ENCODE measurements at regions not wholly inside any gene's neighbourhood (a gene's known extent, or its start where the extent isn't known, plus 50 kb on each side); places are given as distances from the start of the nearest gene placed in this dataset.

DNA sequence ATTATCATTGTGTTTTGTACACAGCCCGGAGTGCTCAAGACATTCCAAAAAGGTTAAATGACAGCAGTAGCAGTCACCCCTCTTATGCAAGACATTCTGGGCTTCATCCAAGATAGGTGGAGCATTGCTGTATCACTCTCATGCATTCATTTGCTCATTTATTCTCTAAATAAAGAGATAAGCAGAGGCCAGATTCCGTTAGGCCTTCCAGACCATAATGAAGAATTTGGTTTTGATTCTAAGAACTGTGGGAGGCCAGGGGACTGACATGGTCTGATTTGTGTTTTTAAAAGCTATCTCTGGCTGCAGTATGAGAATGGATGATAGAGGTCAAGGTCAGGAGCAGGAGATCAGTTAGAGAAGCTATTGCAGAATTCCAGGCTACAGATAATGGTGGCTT lies 145.8 kb downstream of the KCNRG start:
- ATAC-seq = no peak
- no peak overlapping the region for H3K4me3 ChIP-seq
- peaks cover 4% of the 10 kb centered on the region for H3K4me1 ChIP-seq
- TF ChIP-seq POLR2A (IDR thresholded peaks at IDR 0.05) = no peak
- no peak for TF ChIP-seq CTCF (IDR thresholded peaks at IDR 0.05)
- H3K27me3 ChIP-seq = no peaks in the 10 kb centered on the region
- intact Hi-C loops (cut with DNase I) = no loop called here
- WGBS, 2 donors = 45 to 47% methylated on average over 2 of the region's 2 CpGs
- no peaks in the 10 kb centered on the region for H3K36me3 ChIP-seq (replicated peaks in 1 of 2; ENCODE audit: insufficient read depth in 1 of 2, low read depth in 2 of 2)
- H3K27ac ChIP-seq = no peak overlapping the region
- peak in 1 of 4 donors; percentile 2 for DNase-seq
- no peaks in the 10 kb centered on the region for H3K9me3 ChIP-seq

DNA sequence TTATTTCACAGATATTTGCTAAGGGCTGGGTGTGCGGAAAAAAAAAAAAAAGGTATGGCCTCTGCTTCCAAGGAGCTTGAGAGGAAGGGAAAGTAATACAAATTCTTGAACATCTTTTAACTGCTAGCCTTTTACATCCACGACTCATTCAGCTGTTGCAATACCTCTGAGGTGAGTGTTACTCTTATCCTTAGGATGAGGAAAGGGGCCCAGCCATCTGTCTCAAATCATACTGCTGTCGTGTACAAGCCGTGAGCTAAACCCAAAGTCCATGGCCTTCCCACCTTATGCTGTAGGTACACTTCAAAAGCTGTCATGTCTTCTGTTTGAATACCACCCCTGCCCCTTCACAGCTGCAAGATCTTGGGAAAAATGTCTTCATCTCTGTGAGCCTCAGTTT lies 146.8 kb downstream of the KCNRG start:
- no peak for DNase-seq
- Histone ChIP-seq H3K4me3 (no peak overlapping the region), H3K9me3 (no peaks in the 10 kb centered on the region), H3K4me1 (peaks cover 4% of the 10 kb centered on the region), H3K27ac (no peak overlapping the region), H3K36me3 (replicated peaks in 1 of 2; ENCODE audit: insufficient read depth in 1 of 2, low read depth in 2 of 2) (no peaks in the 10 kb centered on the region), H3K27me3 (no peaks in the 10 kb centered on the region)
- ATAC-seq = no peak
- intact Hi-C loops (cut with DNase I) = no loop called here
- WGBS, 2 donors = 74 to 84% methylated on average over 4 of the region's 4 CpGs
- TF ChIP-seq CTCF (IDR thresholded peaks at IDR 0.05) (no peak), POLR2A (IDR thresholded peaks at IDR 0.05) (no peak)

DNA sequence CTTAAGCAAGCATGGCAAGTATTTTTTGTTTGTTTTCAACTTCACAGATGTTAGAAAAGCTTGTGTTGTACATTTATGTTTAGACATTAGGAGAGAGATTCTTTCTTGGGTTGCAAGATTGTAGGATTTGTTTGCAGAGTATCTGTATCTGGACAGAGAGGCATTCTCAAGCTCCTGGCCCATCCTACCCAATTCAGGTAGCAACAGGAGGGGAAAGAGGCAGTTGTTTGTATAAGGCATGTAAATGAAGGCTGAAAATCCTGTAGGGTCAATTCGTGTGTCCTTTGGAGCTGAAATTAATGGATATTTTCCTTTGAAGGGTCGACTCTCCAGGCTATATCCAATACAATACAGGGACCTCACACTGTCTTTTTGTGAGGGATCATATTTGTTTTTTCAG lies 147.3 kb downstream of the KCNRG start:
- ATAC-seq = no peak
- TF ChIP-seq CTCF (IDR thresholded peaks at IDR 0.05) (no peak), POLR2A (IDR thresholded peaks at IDR 0.05) (no peak)
- intact Hi-C loops (cut with DNase I) = no loop called here
- WGBS, 2 donors = 79 to 80% methylated on average over 2 of the region's 2 CpGs
- no peak for DNase-seq
- H3K27ac ChIP-seq = no peak overlapping the region
- no peaks in the 10 kb centered on the region for H3K9me3 ChIP-seq
- no peaks in the 10 kb centered on the region for H3K36me3 ChIP-seq (replicated peaks in 1 of 2; ENCODE audit: insufficient read depth in 1 of 2, low read depth in 2 of 2)
- H3K4me1 ChIP-seq = peaks cover 4% of the 10 kb centered on the region
- H3K27me3 ChIP-seq = no peaks in the 10 kb centered on the region
- no peak overlapping the region for H3K4me3 ChIP-seq

GRCh38 chr13:50167224-50167947 lies 152.1 kb downstream of the KCNRG start:
- no peaks in the 10 kb centered on the region for H3K36me3 ChIP-seq (replicated peaks in 1 of 2; ENCODE audit: insufficient read depth in 1 of 2, low read depth in 2 of 2)
- intact Hi-C loops (cut with DNase I) = no loop called here
- H3K27ac ChIP-seq = no peak overlapping the region
- H3K4me1 ChIP-seq = no peaks in the 10 kb centered on the region
- ATAC-seq (no peak), DNase-seq (no peak)
- H3K9me3 ChIP-seq = no peaks in the 10 kb centered on the region
- WGBS, 2 donors = 66 to 74% methylated on average over 2 of the region's 2 CpGs
- no peaks in the 10 kb centered on the region for H3K27me3 ChIP-seq
- no peak for TF ChIP-seq CTCF (IDR thresholded peaks at IDR 0.05)
- TF ChIP-seq POLR2A (IDR thresholded peaks at IDR 0.05) = no peak
- H3K4me3 ChIP-seq = no peak overlapping the region

DNA sequence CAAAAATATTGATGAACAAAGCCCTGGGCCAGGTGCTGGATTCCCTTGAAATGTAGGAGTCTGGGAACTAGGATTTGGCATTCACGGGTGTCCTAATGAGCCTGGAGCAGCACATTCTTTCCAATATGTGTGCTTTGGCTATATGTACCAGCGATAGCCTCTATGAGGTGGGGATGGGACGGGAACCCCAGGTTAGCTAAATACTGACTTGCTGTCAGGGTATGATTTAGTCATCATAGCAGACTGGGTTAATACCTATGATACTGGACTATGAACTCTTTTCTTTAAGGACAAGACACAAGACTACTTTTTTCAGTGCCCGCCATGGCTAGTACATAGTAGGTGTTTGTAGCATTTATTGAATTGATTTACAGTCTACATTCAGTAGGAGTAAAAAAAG lies 152.7 kb downstream of the KCNRG start:
- Histone ChIP-seq H3K4me3 (no peak overlapping the region), H3K4me1 (no peaks in the 10 kb centered on the region), H3K27ac (no peak overlapping the region), H3K27me3 (no peaks in the 10 kb centered on the region), H3K36me3 (replicated peaks in 1 of 2; ENCODE audit: insufficient read depth in 1 of 2, low read depth in 2 of 2) (no peaks in the 10 kb centered on the region), H3K9me3 (no peaks in the 10 kb centered on the region)
- no peak for ATAC-seq
- DNase-seq = no peak
- intact Hi-C loops (cut with DNase I) = no loop called here
- WGBS, 2 donors = 79 to 82% methylated on average over 4 of the region's 4 CpGs
- TF ChIP-seq CTCF (IDR thresholded peaks at IDR 0.05) (no peak), POLR2A (IDR thresholded peaks at IDR 0.05) (no peak)

Data from body of pancreas (tissue), 4 donors.